Germinal center (tissue), 1 donor: ENCODE measurements at regions not wholly inside any gene's neighbourhood (a gene's known extent, or its start where the extent isn't known, plus 50 kb on each side); places are given as distances from the start of the nearest gene placed in this dataset.

ENCODE experiments used
- DNase-seq: peaks from one replicate; pipeline ENCODE4 v3.0.0; 2012; ENCODE audit warnings: mixed read lengths, low spot score

- DNase-seq, result no peak
Observed at GRCh38 chr2:236499691-236500578, 69.7 kb upstream of the ACKR3 start.

GRCh38 chr2:236501026-236501425 lies 68.6 kb upstream of the ACKR3 start:
- no peak for DNase-seq

- no peak for DNase-seq
Observed at GRCh38 chr2:236501531-236501930, 68.1 kb upstream of the ACKR3 start.

GRCh38 chr2:236503100-236503499 lies 66.5 kb upstream of the ACKR3 start:
- DNase-seq, result peak; percentile 9

DNA sequence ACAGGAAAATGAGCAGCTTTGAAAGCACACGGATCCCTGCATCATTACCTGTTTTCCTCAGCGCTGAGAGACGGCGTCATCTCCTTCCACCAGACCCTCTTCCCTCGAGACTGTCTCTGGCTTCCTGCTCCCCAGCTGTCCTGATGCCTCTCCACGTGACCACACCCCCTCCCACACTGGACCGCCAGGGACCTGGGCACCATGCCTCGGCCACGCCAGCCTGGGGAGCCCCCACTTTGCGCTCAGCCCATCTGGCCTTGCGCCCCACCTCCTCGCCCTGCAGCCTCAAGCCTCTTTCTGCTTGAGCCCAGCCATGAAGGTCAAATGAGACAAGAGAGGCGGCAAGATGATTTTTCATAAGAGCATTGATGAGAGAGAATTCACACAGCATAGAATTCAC lies 66.0 kb upstream of the ACKR3 start:
- no peak for DNase-seq

GRCh38 chr2:236505041-236505440 lies 64.6 kb upstream of the ACKR3 start:
- no peak for DNase-seq

DNA sequence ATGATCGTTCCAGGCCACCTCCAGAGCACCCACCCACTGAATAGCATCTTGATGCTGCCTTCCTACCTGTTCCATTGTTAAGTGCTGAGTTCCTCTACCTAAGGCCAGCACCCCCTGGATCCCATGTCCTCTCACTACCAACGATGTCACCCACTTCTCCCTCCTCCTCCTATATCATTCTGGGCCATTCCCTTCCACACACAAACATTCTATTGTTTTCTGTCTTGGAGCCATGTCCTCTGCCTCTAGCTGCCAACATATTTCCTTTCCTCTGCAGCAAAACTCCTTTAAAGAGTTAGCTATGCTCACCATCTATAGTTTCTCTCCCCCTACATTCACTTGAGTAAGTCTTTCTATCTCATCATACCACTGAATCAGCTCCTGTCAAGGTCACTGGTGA lies 64.0 kb upstream of the ACKR3 start:
- no peak for DNase-seq

DNA sequence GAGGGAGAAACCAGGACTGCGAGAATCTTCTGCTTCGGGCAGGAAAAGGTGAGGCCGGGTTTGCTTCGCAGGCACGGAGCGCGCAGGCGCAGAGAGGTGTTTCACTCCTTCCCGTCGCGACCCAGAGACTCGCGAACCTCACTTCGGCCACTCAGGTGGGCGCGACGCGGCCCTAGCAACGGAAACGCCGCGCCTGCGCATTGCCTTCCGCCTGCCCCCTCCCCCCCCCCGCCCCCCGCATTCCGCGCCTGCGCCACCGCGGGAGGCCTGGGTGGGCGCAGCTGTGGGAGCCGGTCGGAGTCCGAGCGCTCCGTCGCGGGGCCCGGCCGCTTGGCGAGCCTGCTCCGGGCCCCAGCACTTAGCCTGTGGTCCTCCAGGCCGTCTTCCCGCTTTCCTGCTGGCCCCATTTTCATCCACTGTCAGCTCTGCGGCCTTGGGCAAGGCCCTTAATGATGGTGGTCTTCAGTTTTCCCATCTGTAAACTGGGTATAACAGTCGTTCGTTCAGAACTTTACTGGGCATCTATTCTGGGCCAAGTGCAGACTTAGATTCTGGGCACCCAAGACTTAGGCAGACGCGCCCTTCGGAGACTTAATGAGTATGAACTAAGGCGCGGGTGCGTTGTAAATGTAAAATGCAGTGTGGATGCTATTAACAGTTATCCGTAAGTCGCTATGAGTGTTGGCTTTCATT lies 62.1 kb upstream of the ACKR3 start:
- peak; percentile 88 for DNase-seq

GRCh38 chr2:236508466-236508865 lies 61.2 kb upstream of the ACKR3 start:
- DNase-seq, result no peak

DNA sequence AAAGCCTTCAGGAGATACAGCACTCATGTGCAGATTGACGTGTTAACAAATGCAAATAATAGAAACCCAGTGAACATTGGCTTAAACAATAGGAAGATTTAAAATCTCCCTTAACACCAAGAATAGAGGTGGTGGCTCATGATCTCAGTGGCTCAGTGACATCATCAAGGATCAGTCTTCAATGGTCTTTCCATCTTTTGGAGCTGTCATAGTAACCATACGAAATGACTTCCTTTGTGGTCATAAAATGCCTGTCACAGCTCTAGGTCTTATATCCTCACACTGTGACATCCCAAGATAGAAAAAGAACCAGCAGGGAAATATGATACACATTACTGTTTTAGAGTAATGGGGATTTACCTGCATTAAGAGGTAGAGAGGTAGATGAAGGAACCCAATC lies 59.6 kb upstream of the ACKR3 start:
- no peak for DNase-seq

DNA sequence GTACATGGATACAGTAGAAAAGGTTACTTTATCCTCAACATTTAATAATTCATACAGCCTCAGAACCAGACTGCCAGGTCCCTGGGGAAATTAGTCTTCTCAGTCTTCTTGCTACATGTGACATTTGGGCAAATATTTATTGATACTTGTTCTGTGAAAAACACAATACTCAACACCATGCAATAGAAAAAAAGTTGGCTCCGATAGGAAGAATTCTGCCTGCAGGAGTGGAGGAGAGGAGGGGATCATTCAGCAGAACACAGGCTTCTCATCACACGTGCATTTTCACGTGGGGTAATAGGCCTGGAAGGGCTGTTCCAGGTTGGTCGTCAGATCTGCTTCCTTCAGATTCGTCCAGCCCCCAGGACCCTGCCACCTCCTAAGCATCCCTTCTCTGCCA lies 58.4 kb upstream of the ACKR3 start:
- no peak for DNase-seq

GRCh38 chr2:236512267-236512666 lies 57.4 kb upstream of the ACKR3 start:
- no peak for DNase-seq

DNA sequence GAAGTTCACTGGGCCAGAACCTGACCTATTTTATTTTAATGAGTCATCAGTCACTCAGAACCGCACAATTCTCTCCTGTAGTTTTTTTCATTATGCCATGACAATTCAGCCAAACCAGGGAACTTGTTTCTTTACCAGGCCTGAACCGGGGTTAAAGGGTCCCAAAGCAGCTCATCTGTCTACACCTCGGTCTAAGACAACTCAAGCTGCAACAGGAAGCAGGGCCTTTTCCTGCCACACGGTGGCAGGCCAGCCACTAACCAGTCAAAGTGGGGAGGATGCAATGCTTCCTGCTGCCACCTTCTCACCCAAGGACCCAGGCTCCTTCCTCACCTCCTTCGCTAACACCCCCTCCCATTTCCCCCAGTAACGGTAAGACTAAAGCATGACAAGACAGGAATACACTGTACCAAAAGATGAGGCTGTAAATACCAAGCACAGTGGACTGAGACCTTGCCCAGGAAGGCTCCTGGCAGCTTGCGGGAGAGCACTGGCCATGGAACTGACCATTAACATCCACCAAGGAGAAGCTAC lies 56.7 kb upstream of the ACKR3 start:
- DNase-seq, result peak; percentile 69

DNA sequence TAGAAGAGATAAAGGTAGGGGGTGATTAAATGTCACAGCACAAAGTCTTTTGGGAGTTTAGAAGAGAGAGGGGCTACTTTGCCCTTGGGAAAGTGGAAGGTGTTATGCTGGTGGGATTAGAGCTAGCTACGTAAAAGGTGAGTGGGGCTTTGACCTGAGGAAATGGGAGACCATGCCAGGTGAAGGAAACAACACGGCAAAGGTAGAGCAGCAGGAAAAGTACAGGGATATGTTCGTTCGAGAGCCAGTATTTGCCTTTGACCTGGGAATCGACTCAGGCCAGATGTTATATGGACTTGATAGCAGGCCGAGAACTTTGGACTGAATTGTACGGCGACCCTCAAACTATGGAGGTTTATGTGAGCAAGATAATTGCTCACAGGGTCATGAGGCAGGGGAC lies 55.7 kb upstream of the ACKR3 start:
- DNase-seq, result no peak

DNA sequence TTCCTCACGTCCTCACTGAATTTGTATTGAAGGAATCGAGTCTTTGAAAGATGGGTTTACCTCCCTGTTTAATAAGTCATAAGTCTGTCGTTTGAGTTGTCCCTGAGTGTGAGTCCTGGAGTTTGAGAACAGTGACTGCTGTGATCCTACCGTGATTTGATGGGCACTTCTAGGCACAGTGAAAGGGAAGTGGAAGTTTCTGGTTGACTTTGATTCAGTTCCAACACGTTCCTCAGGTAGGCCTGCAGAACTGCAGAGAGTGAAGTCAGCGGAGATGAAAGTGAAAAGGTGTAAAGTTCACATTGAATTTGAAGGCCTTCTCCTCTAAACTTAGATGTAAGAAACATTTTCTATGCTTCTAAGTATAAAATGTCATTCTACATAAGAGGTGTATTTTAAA lies 52.9 kb upstream of the ACKR3 start:
- no peak for DNase-seq

- DNase-seq, result no peak
Observed at GRCh38 chr2:236517251-236518031, 52.2 kb upstream of the ACKR3 start.
